Smooth muscle cell of the brain vasculature (primary cell): ENCODE measurements at regions not wholly inside any gene's neighbourhood (a gene's known extent, or its start where the extent isn't known, plus 50 kb on each side); places are given as distances from the start of the nearest gene placed in this dataset.
"Not testable (repeated sequence)": the region's sequence is repeated elsewhere in the genome, so short reads cannot be mapped to it uniquely, and the experiment has no call there.

Experiments
- DNase-seq: peaks from one replicate; pipeline ENCODE4 v3.0.0-alpha.2; 2012; ENCODE audit warnings: low read depth, low spot score

DNA sequence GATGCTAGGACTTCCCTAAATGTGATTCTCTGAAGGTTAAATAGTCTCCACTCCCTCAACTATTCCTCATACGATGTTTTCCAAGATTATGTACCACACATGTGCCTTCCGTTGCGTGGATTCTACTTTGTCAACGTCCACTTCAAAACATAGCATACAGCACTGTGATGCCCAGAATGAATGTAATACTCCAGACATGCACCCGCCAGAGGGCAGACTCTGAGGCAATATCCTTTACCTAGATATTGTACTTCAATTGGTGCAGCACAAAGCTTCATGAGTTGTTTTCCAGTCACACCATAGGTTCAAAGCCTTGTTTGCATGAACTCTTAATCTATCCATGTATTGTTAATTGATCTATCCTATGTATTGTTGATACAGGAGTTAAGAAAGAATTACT lies 201.0 kb upstream of the NABP1 start:
- DNase-seq: no peak

DNA sequence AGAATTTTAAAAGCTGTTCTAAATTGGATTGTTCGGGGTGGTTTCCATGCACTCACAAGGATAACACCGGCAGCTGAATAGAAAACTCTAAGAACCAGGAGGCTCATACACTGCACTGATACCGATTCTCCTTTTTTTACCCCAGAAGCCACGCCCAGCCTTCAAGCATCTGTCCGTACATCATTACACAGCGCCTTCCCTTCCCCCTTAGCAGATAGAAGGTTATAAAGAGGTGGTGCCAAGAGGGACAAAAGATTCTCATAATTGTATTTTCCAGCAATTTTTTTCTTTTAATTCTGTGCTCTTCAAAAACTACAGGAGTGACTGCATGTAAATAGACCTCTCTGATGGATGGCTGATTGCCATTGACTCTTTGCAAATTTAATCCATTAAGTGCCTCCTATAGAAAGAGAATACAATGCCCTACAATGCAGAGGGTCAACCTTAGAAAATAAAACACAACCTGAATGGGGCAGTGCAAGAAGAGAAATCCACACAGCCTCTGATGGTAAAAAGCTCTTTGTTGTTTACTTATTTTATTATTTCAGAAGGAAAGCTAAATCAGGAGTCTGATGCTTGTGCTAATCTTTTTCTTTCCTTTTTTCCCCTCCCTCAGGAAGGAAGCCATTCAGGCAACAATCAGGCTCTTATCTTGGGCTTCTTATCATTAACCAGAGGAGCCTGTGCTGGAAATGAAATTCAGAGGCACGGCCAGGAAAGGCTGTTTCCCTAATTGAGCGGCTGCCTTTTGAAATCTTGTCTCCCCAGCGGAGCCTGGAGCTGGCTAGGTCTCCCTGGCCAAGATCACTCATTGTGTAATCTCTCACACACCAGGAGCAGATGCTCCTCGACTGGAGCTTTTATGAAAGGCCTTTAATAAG lies 198.9 kb upstream of the NABP1 start:
- DNase-seq: no peak

DNA sequence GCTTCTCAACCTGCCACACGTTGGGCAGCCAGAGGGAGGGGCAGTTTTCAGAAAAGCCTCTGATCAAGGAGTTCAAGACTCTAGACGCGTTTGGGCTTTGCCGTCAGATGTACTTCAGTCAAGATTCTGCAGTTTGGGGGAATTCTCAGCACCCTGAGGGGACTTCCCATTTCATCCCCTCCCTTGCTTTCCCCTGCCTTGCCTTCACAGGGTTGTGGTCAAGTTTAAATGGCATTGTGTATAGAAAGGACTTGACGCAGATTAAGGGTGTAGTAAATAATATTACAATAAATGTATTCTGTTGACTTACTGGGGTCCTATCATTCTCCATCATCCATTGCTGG lies 198.3 kb upstream of the NABP1 start:
- DNase-seq: no peak

- no peak for DNase-seq
Measured at GRCh38 chr2:191481305-191482070, 196.4 kb upstream of the NABP1 start.

DNA sequence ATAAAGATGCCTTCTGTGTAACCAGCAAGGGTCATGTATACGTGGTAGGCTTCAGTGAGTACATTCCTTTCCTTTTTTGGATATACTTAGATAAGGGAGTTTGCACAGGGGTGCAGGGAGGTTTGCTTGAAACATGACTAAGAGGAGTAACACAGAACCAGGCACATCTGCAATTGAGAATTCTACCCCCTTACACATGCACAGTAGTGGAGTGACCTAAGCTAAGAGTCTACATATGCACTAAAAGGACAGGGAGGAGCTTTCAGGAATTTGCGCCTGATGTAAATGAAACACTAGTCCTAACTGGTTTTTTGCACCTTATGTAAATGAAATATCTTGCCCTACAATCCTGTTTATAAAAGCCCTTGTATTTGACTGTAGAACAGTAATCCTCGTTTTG lies 194.8 kb upstream of the NABP1 start:
- no peak for DNase-seq

DNA sequence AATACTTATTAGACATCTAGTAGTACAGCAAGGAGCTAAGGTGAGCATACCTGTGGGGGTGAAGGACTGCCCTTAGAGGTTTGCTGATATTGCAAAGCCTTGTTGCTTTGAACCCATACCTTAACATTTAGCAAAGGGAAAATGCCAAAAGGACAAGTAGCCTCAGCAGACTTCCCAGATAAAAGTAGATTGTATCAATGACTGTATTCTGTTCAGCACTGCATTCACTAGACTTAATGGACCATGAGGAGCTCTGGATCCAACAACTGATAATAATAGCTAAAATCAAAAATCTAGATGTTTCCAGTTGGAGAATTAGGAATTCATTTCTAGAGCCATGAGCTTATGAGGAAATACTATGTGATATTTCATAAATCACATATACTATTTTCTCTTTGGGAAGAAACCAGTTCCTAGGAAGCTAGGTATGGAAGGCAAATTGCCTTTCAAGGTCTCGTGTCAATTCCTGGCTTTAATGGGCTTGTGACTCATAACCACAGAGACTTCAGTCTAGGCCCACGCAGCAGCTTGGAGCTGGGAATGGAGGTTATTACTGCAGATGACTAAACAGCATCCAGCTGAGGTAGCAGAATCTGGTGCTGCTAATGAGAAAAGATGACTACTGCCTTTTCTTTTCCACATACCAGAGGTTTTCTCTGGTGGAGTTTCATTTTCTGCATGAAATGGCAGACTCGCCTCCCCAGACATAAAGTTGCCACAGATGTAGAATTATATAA lies 191.2 kb upstream of the NABP1 start:
- peak; percentile 64 for DNase-seq

- no peak for DNase-seq
Measured at GRCh38 chr2:191488135-191488534, 189.8 kb upstream of the NABP1 start.

- DNase-seq: no peak
Measured at GRCh38 chr2:191489177-191489576, 188.8 kb upstream of the NABP1 start.

- no peak for DNase-seq
Measured at GRCh38 chr2:191496838-191497237, 181.1 kb upstream of the NABP1 start.

DNA sequence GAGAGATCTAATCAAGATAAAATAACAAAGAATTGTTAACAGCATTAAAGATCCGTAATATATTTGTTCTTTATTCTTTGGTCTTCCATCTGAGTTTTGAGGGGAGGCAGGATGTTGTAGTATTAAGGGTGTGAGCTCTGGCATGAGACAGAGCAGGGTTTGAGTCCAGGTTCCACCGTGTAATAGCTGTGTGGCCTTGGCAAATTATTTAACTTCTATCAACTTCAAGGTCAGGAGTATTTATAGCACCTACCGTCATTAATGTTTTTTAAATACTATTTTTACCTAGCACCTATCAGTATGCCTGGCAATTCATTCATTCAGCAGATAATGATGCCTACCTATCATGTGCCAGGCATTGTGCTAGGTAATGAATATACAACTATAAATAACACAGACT lies 180.1 kb upstream of the NABP1 start:
- DNase-seq: no peak

DNA sequence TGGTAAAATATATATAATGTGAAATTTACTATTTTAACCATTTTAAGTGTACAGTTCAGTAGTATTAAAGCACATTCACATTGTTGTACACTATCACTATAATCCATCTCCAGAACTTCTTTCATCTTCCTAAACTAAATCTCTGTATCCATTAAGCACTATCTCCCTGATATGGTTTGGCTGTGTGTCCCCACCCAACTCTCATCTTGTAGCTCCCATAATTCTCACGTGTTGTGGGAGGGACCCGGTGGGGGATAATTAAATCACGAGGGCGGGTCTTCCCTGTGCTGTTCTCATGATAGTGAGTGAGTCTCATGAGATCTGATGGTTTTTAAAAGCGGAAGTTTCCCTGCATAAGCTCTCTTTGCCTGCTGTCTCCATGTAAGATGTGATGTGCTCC lies 178.9 kb upstream of the NABP1 start:
- no peak for DNase-seq

GRCh38 chr2:191499874-191500565 lies 177.9 kb upstream of the NABP1 start:
- DNase-seq: peak; percentile 18

- no peak for DNase-seq
Measured at GRCh38 chr2:191500566-191500883, 177.4 kb upstream of the NABP1 start.

DNA sequence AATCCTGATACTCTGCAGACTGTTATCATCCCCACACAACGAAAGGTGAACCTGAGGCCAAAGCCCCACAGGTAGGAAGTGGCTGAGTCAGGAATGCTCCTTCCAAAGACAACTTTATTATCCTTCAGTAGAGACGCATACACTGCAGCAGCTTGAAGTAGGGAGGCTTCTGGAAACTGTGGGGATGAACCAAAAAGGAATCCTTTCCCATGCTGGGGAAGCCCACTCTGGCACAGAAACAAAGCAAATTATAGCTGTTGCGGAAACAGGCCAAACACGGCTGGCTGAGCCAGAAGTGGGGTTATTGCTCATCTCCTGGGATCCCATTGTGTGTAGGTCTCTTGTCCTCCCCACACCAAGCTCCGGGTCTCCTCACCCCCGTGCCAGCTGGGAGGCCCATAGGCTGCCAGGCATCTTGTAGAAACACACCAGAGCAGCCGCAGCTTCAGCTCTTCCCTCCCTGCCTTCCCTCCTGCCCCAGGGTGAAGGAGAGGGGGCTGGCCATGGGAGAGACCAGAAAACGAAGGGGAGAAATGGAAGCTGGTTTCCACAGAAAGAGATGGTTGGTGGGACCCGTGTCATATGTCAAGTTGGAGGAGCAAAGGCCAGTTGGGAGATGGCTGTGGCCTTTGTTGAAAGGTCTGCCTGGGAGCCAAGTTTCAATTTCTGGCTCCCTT lies 176.9 kb upstream of the NABP1 start:
- no peak for DNase-seq

GRCh38 chr2:191501561-191502168 lies 176.3 kb upstream of the NABP1 start:
- DNase-seq: peak; percentile 35

DNA sequence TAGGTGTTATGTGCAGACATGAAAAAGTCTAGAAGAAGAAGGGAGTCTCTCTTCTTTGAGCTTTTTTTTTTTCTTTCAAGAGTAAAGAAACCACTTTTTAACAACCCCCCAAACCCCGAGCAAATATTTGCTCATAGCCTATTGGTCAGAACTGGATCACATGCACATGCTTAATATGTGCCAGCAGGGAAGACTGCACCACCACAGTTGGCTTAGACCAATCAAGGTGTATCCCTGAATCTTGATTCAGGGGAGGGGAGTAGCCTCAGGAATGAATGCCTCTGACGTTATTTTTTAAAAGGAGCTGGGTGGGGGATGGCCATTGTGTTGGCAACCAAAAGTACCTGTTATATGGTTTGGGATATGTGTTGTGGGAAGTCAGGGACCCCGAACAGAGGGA lies 171.4 kb upstream of the NABP1 start:
- DNase-seq: no peak

GRCh38 chr2:191507252-191507853 lies 170.6 kb upstream of the NABP1 start:
- DNase-seq: not testable (repeated sequence)

- DNase-seq: no peak
Measured at GRCh38 chr2:191508738-191509137, 169.2 kb upstream of the NABP1 start.

DNA sequence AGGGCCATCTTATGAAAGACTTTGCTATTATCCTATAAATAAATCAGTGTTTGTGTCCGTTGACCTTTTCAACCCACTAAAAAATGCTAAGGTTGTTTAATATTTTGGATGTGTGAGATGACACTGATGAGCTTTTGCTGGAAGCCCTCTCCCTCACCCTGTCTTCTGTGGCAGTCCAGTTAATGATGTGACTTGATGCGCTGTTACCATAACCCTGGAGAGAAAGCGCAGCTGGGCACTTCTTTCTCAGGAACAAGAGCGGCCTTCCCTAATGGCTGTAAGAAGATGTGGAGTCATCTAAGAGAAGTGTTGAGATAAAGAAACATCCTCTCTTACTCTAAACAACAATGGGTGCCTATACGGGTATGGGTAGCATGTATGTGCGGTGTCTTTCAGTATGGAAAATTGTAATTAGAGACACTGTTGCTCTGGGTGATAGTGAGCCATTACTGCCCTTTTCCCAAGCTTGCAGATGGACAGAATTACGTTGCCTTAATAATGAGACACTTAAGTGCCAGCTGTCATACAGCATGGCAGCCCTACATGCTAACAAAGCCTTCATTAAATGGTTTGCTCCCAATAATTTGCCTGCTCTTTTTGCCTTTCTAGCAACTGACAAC lies 165.6 kb upstream of the NABP1 start:
- no peak for DNase-seq

DNA sequence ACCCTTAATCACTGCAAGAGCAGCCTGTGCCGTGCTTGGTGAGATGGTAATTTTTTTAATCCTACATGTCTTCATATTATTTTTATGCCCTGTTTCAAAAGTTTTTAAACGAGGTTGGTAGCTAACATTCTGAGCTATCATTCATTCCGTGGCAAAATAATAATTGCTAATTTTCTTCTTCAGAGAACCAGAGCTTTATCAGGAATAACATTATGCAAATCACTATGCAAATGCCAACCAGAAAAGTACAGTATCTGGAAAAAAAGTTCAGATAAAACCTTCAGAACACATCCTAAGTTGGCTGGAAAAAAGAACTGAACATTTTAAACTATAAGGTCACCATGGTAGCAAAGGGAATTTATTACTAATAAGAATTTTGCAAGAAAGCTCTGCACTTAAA lies 165.1 kb upstream of the NABP1 start:
- no peak for DNase-seq
